T-cell (primary cell): ENCODE measurements at regions not wholly inside any gene's neighbourhood (a gene's known extent, or its start where the extent isn't known, plus 50 kb on each side); places are given as distances from the start of the nearest gene placed in this dataset.

Experiments used
- ATAC-seq, 4 experiments: fragments of 200-7000 bp in 3 of 4; fragments of 150-1000 bp in 1 of 4; cut with Tn5 transposase; replicated peaks in 1 of 4; 1 replicate in 3 of 4; 2 replicates in 1 of 4; pipeline ENCODE4 v1.10.0; 2021; ENCODE audit warnings: moderate library complexity in 3 of 4, mild to moderate bottlenecking in 2 of 4, moderate number of reproducible peaks in 1 of 4
- CTCF ChIA-PET, 2 donors: fragments of 300-600 bp; sonication (Branson Sonifier 250); formaldehyde crosslinking; loops; one replicate each; lab custom pipeline; 2022; ENCODE audit warnings: antibody characterized with exemption in 2 of 2; lab: Charles Lee
- POLR2A ChIA-PET, 2 donors: fragments of 300-600 bp; sonication (Branson Sonifier 250); formaldehyde crosslinking; loops; one replicate each; lab custom pipeline; 2022; ENCODE audit warnings: antibody characterized with exemption in 2 of 2; lab: Charles Lee
- DNase-seq, 35 experiments: peaks; one replicate each; pipeline versions ENCODE4 v3.0.0 to v3.0.0-alpha.2; 2013 to 2023
- H3K27ac ChIP-seq: one replicate; pipeline ENCODE4 v1.5.1; 2013; ENCODE audit warnings: low read length
- H3K27me3 ChIP-seq, 2 experiments: replicated peaks in 1 of 2; 1 replicate in 1 of 2; 2 replicates in 1 of 2; pipeline versions ENCODE4 v1.6.1 to v1.7.0; 2013; ENCODE audit warnings: low read length in 1 of 2, mixed read lengths in 1 of 2; ENCODE audit not compliant: control insufficient read depth in 2 of 2, insufficient read depth in 2 of 2; ENCODE audit errors: extremely low read depth in 1 of 2
- H3K36me3 ChIP-seq, 2 donors: 1 replicate in 1 of 2; 2 replicates in 1 of 2; pipeline versions ENCODE4 v1.6.1 to v1.7.0; 2013; ENCODE audit warnings: low read length in 1 of 2; ENCODE audit not compliant: control insufficient read depth in 2 of 2, insufficient read depth in 1 of 2; ENCODE audit errors: extremely low read depth in 1 of 2
- H3K4me1 ChIP-seq, 2 experiments: 1 replicate in 1 of 2; 2 replicates in 1 of 2; pipeline versions ENCODE4 v1.6.1 to v1.7.0; 2013; ENCODE audit warnings: low read length in 2 of 2, mixed read lengths in 1 of 2; ENCODE audit not compliant: insufficient read depth in 2 of 2, control insufficient read depth in 1 of 2; ENCODE audit errors: extremely low read depth in 1 of 2
- H3K4me3 ChIP-seq, 2 donors: 1 replicate in 1 of 2; 2 replicates in 1 of 2; pipeline versions ENCODE4 v1.5.1 to v1.7.0; 2013; ENCODE audit warnings: mild to moderate bottlenecking in 2 of 2, low read length in 1 of 2, moderate library complexity in 1 of 2; ENCODE audit not compliant: control insufficient read depth in 1 of 2; ENCODE audit errors: extremely low read depth in 1 of 2
- H3K9me3 ChIP-seq: 2 replicates; pipeline ENCODE4 v1.7.0; 2013
- H3K27ac Mint-ChIP-seq, 2 donors: one replicate each; pipeline ENCODE4 v1.8.0; 2020 to 2021; ENCODE audit warnings: mild to moderate bottlenecking in 2 of 2, mixed read lengths in 2 of 2
- H3K27me3 Mint-ChIP-seq, 2 donors: one replicate each; pipeline ENCODE4 v1.8.0; 2021 to 2022; ENCODE audit warnings: mixed read lengths in 2 of 2
- H3K36me3 Mint-ChIP-seq: one replicate; pipeline ENCODE4 v1.8.0; 2021; ENCODE audit warnings: mixed read lengths
- H3K4me1 Mint-ChIP-seq, 3 donors: one replicate each; pipeline ENCODE4 v1.8.0; 2020 to 2022; ENCODE audit warnings: mixed read lengths in 3 of 3, mild to moderate bottlenecking in 1 of 3
- H3K4me3 Mint-ChIP-seq, 3 donors: one replicate each; pipeline ENCODE4 v1.8.0; 2020 to 2022; ENCODE audit warnings: mild to moderate bottlenecking in 3 of 3, mixed read lengths in 3 of 3, moderate library complexity in 3 of 3
- H3K9me3 Mint-ChIP-seq, 3 donors: one replicate each; pipeline ENCODE4 v1.8.0; 2020 to 2022; ENCODE audit warnings: mixed read lengths in 3 of 3
- WGBS: methylation state at CpG from one replicate; pipeline ENCODE4 v1.1.5; 2013; ENCODE audit warnings: missing lambda C conversion rate; ENCODE audit not compliant: insufficient coverage; 5-methylcytosine and 5-hydroxymethylcytosine counted together

- H3K36me3 ChIP-seq: no peaks in the 10 kb centered on the region
- DNase-seq (no peak), ATAC-seq (no peak)
- peaks cover 0 to 5% of the 10 kb centered on the region in 2 experiments for H3K27me3 ChIP-seq
- no peaks in the 10 kb centered on the region for H3K9me3 ChIP-seq
- ChIA-PET POLR2A (no interaction called here), CTCF (no interaction called here)
- H3K4me3 ChIP-seq: no peak overlapping the region
- H3K27ac ChIP-seq: no peak overlapping the region
- Mint-ChIP-seq H3K4me3 (no peak overlapping the region), H3K9me3 (no peaks in the 10 kb centered on the region), H3K4me1 (no peaks in the 10 kb centered on the region), H3K27me3 (peaks cover 12 to 15% of the 10 kb centered on the region in 2 donors), H3K36me3 (no peaks in the 10 kb centered on the region), H3K27ac (no peak overlapping the region)
- H3K4me1 ChIP-seq: no peaks in the 10 kb centered on the region
- WGBS: 69% methylated on average over 2 of the region's 3 CpGs
Measured at GRCh38 chr15:91765660-91766059, 87.8 kb upstream of the SLCO3A1 start.

- WGBS: no CpG with 5 or more reads among the region's 3 CpGs
- H3K27ac ChIP-seq: no peak overlapping the region
- no peak overlapping the region for H3K27ac Mint-ChIP-seq
- no peaks in the 10 kb centered on the region for H3K4me1 ChIP-seq
- H3K4me3 Mint-ChIP-seq: no peak overlapping the region
- no peak overlapping the region for H3K4me3 ChIP-seq
- ChIA-PET POLR2A (no interaction called here), CTCF (interaction anchor here in 1 of 2 donors (0.6 kb wide), 1 partner anchor 28 kb away, joined by 3 read pairs; no protein-coding TSS in a partner anchor)
- ATAC-seq (no peak), DNase-seq (no peak)
- peaks cover 11 to 24% of the 10 kb centered on the region in 2 donors for H3K27me3 Mint-ChIP-seq
- H3K4me1 Mint-ChIP-seq: no peaks in the 10 kb centered on the region
- no peaks in the 10 kb centered on the region for H3K36me3 Mint-ChIP-seq
- peaks cover 0 to 5% of the 10 kb centered on the region in 2 experiments for H3K27me3 ChIP-seq
- H3K36me3 ChIP-seq: no peaks in the 10 kb centered on the region
- no peaks in the 10 kb centered on the region for H3K9me3 Mint-ChIP-seq
- H3K9me3 ChIP-seq: no peaks in the 10 kb centered on the region
Measured at GRCh38 chr15:91769476-91769875, 84.0 kb upstream of the SLCO3A1 start.

- no peak overlapping the region for H3K4me3 ChIP-seq
- ChIA-PET CTCF (interaction anchor here in 1 of 2 donors (0.6 kb wide), 1 partner anchor 27 kb away, joined by 3 read pairs; no protein-coding TSS in a partner anchor), POLR2A (no interaction called here)
- no peak overlapping the region for H3K27ac ChIP-seq
- Mint-ChIP-seq H3K27ac (no peak overlapping the region), H3K36me3 (no peaks in the 10 kb centered on the region), H3K27me3 (peaks cover 11 to 28% of the 10 kb centered on the region in 2 donors), H3K9me3 (no peaks in the 10 kb centered on the region), H3K4me3 (no peak overlapping the region), H3K4me1 (no peaks in the 10 kb centered on the region)
- H3K36me3 ChIP-seq: no peaks in the 10 kb centered on the region
- peaks cover 0 to 5% of the 10 kb centered on the region in 2 experiments for H3K27me3 ChIP-seq
- H3K9me3 ChIP-seq: no peaks in the 10 kb centered on the region
- DNase-seq (no peak), ATAC-seq (no peak)
- H3K4me1 ChIP-seq: no peaks in the 10 kb centered on the region
- 83% methylated on average over 7 of the region's 8 CpGs for WGBS
Measured at GRCh38 chr15:91769894-91770293, 83.6 kb upstream of the SLCO3A1 start.

GRCh38 chr15:91776104-91776503 lies 77.4 kb upstream of the SLCO3A1 start:
- ChIA-PET CTCF (no interaction called here), POLR2A (no interaction called here)
- Histone ChIP-seq H3K9me3 (no peaks in the 10 kb centered on the region), H3K27me3 (peaks cover 0 to 18% of the 10 kb centered on the region in 2 experiments), H3K4me3 (no peak overlapping the region), H3K4me1 (no peaks in the 10 kb centered on the region), H3K36me3 (no peaks in the 10 kb centered on the region), H3K27ac (no peak overlapping the region)
- H3K36me3 Mint-ChIP-seq: no peaks in the 10 kb centered on the region
- no peaks in the 10 kb centered on the region for H3K9me3 Mint-ChIP-seq
- peaks cover 23 to 42% of the 10 kb centered on the region in 2 donors for H3K27me3 Mint-ChIP-seq
- ATAC-seq (no peak), DNase-seq (no peak)
- H3K27ac Mint-ChIP-seq: no peak overlapping the region
- H3K4me3 Mint-ChIP-seq: no peak overlapping the region
- 80% methylated on average over 1 of the region's 4 CpGs for WGBS
- no peaks in the 10 kb centered on the region for H3K4me1 Mint-ChIP-seq

- Histone ChIP-seq H3K9me3 (no peaks in the 10 kb centered on the region), H3K27me3 (peaks cover 0 to 27% of the 10 kb centered on the region in 2 experiments), H3K36me3 (no peaks in the 10 kb centered on the region), H3K4me1 (no peaks in the 10 kb centered on the region), H3K4me3 (no peak overlapping the region), H3K27ac (no peak overlapping the region)
- Mint-ChIP-seq H3K27me3 (peaks cover 18 to 32% of the 10 kb centered on the region in 2 donors), H3K27ac (no peak overlapping the region), H3K36me3 (no peaks in the 10 kb centered on the region), H3K4me3 (no peak overlapping the region), H3K4me1 (no peaks in the 10 kb centered on the region), H3K9me3 (no peaks in the 10 kb centered on the region)
- ChIA-PET CTCF (no interaction called here), POLR2A (interaction anchor here in 1 of 2 donors (0.5 kb wide), 1 partner anchor 25 kb away, joined by 3 read pairs; no protein-coding TSS in a partner anchor)
- no peak for ATAC-seq
- no peak for DNase-seq
- WGBS: no CpG with 5 or more reads among the region's 5 CpGs
Measured at GRCh38 chr15:91779960-91780359, 73.5 kb upstream of the SLCO3A1 start.

GRCh38 chr15:91780387-91780786 lies 73.1 kb upstream of the SLCO3A1 start:
- ATAC-seq (no peak), DNase-seq (no peak)
- Histone ChIP-seq H3K9me3 (no peaks in the 10 kb centered on the region), H3K36me3 (no peaks in the 10 kb centered on the region), H3K27ac (no peak overlapping the region), H3K27me3 (peaks cover 0 to 28% of the 10 kb centered on the region in 2 experiments), H3K4me1 (no peaks in the 10 kb centered on the region), H3K4me3 (no peak overlapping the region)
- H3K36me3 Mint-ChIP-seq: no peaks in the 10 kb centered on the region
- H3K27ac Mint-ChIP-seq: no peak overlapping the region
- ChIA-PET CTCF (no interaction called here), POLR2A (interaction anchor here in 1 of 2 donors (0.5 kb wide), 1 partner anchor 25 kb away, joined by 3 read pairs; no protein-coding TSS in a partner anchor)
- peaks cover 18 to 28% of the 10 kb centered on the region in 2 donors for H3K27me3 Mint-ChIP-seq
- no peaks in the 10 kb centered on the region for H3K9me3 Mint-ChIP-seq
- no peaks in the 10 kb centered on the region for H3K4me1 Mint-ChIP-seq
- 84% methylated on average over 3 of the region's 3 CpGs for WGBS
- H3K4me3 Mint-ChIP-seq: no peak overlapping the region

GRCh38 chr15:91782221-91782620 lies 71.3 kb upstream of the SLCO3A1 start:
- Mint-ChIP-seq H3K27me3 (peaks cover 15 to 21% of the 10 kb centered on the region in 2 donors), H3K27ac (no peak overlapping the region), H3K4me1 (no peaks in the 10 kb centered on the region), H3K36me3 (no peaks in the 10 kb centered on the region), H3K9me3 (no peaks in the 10 kb centered on the region), H3K4me3 (no peak overlapping the region)
- no peaks in the 10 kb centered on the region for H3K4me1 ChIP-seq
- CTCF ChIA-PET: no interaction called here
- no peak for ATAC-seq
- H3K9me3 ChIP-seq: no peaks in the 10 kb centered on the region
- 83% methylated on average over 2 of the region's 6 CpGs for WGBS
- no peak for DNase-seq
- H3K36me3 ChIP-seq: no peaks in the 10 kb centered on the region
- H3K27me3 ChIP-seq: peaks cover 0 to 23% of the 10 kb centered on the region in 2 experiments
- H3K27ac ChIP-seq: no peak overlapping the region
- POLR2A ChIA-PET: no interaction called here
- no peak overlapping the region for H3K4me3 ChIP-seq
